ENCODE measurements at regions not wholly inside any gene's neighbourhood (a gene's known extent, or its start where the extent isn't known, plus 50 kb on each side); places are given as distances from the start of the nearest gene placed in this dataset.

DNA sequence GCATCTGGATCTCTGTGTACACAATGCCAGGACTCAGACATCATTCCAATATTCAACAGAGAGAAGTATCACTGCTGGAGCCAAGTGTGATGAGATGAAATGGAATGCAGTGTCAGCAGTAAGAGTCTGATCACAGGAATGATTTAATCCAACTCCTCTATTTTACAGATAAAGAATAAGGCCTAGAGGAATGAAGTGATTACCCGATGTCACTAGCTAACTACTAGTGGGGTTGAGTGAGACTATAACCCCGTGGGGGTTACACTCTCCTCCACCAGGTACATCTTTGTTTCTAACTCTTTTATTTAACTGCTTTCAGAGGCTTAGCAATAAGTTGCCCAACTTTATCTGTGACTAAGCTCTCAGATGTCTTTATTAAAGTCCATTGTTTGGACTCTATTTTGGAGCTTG lies 94.2 kb upstream of the FAT3 start:
- TF ChIP-seq, protein P1, sequence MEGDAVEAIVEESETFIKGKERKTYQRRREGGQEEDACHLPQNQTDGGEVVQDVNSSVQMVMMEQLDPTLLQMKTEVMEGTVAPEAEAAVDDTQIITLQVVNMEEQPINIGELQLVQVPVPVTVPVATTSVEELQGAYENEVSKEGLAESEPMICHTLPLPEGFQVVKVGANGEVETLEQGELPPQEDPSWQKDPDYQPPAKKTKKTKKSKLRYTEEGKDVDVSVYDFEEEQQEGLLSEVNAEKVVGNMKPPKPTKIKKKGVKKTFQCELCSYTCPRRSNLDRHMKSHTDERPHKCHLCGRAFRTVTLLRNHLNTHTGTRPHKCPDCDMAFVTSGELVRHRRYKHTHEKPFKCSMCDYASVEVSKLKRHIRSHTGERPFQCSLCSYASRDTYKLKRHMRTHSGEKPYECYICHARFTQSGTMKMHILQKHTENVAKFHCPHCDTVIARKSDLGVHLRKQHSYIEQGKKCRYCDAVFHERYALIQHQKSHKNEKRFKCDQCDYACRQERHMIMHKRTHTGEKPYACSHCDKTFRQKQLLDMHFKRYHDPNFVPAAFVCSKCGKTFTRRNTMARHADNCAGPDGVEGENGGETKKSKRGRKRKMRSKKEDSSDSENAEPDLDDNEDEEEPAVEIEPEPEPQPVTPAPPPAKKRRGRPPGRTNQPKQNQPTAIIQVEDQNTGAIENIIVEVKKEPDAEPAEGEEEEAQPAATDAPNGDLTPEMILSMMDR (conservative IDR thresholded peaks at IDR 0.05 in 1 of 2, IDR thresholded peaks at IDR 0.05 in 1 of 2; ENCODE audit: extremely low read depth in 1 of 2, insufficient read depth in 1 of 2, low read depth in 1 of 2, low read length in 2 of 2), result no peak
- TF ChIP-seq EZH2 (IDR thresholded peaks at IDR 0.05; ENCODE audit: borderline replicate concordance, low read length), result no peak
